ENCODE measurements at regions not wholly inside any gene's neighbourhood (a gene's known extent, or its start where the extent isn't known, plus 50 kb on each side); places are given as distances from the start of the nearest gene placed in this dataset.

GRCh38 chr15:55094136-55094535, 102.6 kb downstream of the RSL24D1 start:
- TF ChIP-seq EZH2 (IDR thresholded peaks at IDR 0.05) (no peak), CTCF (IDR thresholded peaks at IDR 0.05) (no peak), EZH2phosphoT487 (IDR thresholded peaks at IDR 0.05) (no peak)
